ENCODE measurements at regions not wholly inside any gene's neighbourhood (a gene's known extent, or its start where the extent isn't known, plus 50 kb on each side); places are given as distances from the start of the nearest gene placed in this dataset.

- no peak for DNase-seq (ENCODE audit: low spot score in 2 of 2)
- TF ChIP-seq, protein P1, sequence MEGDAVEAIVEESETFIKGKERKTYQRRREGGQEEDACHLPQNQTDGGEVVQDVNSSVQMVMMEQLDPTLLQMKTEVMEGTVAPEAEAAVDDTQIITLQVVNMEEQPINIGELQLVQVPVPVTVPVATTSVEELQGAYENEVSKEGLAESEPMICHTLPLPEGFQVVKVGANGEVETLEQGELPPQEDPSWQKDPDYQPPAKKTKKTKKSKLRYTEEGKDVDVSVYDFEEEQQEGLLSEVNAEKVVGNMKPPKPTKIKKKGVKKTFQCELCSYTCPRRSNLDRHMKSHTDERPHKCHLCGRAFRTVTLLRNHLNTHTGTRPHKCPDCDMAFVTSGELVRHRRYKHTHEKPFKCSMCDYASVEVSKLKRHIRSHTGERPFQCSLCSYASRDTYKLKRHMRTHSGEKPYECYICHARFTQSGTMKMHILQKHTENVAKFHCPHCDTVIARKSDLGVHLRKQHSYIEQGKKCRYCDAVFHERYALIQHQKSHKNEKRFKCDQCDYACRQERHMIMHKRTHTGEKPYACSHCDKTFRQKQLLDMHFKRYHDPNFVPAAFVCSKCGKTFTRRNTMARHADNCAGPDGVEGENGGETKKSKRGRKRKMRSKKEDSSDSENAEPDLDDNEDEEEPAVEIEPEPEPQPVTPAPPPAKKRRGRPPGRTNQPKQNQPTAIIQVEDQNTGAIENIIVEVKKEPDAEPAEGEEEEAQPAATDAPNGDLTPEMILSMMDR (IDR thresholded peaks at IDR 0.05): no peak
- no peak for TF ChIP-seq POLR2A (IDR thresholded peaks at IDR 0.05)
- 77 to 78% methylated on average over 6 of the region's 6 CpGs for WGBS, 2 donors
- H3K4me3 ChIP-seq (ENCODE audit: low read depth, poor library complexity, severe bottlenecking): no peak overlapping the region
- intact Hi-C loops (cut with DNase I; ENCODE audit: low total_unique reads): no loop called here
Observed at GRCh38 chr2:76506538-76506937, 795.8 kb upstream of the GCFC2 start.

- 82 to 92% methylated on average over 1 of the region's 1 CpG for WGBS, 2 donors
- no peak for TF ChIP-seq POLR2A (IDR thresholded peaks at IDR 0.05)
- TF ChIP-seq, protein P1 (IDR thresholded peaks at IDR 0.05): no peak
- intact Hi-C loops (cut with DNase I; ENCODE audit: low total_unique reads): no loop called here
- DNase-seq (ENCODE audit: low spot score in 2 of 2): no peak
- H3K4me3 ChIP-seq (ENCODE audit: low read depth, poor library complexity, severe bottlenecking): no peak overlapping the region
Observed at GRCh38 chr2:76501641-76502040, 790.9 kb upstream of the GCFC2 start.

DNA sequence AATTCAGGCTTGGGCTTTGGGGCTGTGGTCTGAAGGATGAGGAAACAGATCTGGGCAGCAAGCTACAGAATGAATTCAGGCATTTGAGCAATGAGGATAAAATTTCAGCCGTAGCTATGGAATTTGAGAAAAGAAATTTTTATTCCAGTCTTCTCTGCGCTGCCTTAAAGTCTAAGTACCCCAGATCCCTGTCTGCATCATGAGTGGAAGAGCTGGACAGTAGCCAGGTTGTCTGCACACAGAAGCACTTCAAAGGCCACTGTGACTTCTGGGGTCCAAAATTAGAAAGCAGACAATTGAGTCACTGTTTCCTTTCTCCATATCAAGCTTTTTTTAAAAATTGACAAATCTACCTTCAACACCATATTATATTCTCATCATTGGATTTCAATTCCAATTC, 787.6 kb upstream of the GCFC2 start:
- intact Hi-C loops (cut with DNase I; ENCODE audit: low total_unique reads): no loop called here
- 57 to 71% methylated on average over 2 of the region's 2 CpGs for WGBS, 2 donors
- no peak overlapping the region for H3K4me3 ChIP-seq (ENCODE audit: low read depth, poor library complexity, severe bottlenecking)
- TF ChIP-seq, protein P1 (IDR thresholded peaks at IDR 0.05): no peak
- TF ChIP-seq POLR2A (IDR thresholded peaks at IDR 0.05): no peak
- DNase-seq (ENCODE audit: low spot score in 2 of 2): no peak

- TF ChIP-seq POLR2A (IDR thresholded peaks at IDR 0.05): no peak
- TF ChIP-seq, protein P1 (IDR thresholded peaks at IDR 0.05): no peak
- H3K4me3 ChIP-seq (ENCODE audit: low read depth, poor library complexity, severe bottlenecking): no peak overlapping the region
- WGBS, 2 donors: 55 to 59% methylated on average over 1 of the region's 1 CpG
- intact Hi-C loops (cut with DNase I; ENCODE audit: low total_unique reads): no loop called here
- no peak for DNase-seq (ENCODE audit: low spot score in 2 of 2)
Observed at GRCh38 chr2:76491503-76491902, 780.8 kb upstream of the GCFC2 start.

GRCh38 chr2:76478266-76479035, 767.7 kb upstream of the GCFC2 start:
- H3K4me3 ChIP-seq (ENCODE audit: low read depth, poor library complexity, severe bottlenecking): no peak overlapping the region
- DNase-seq (ENCODE audit: low spot score in 2 of 2): no peak
- WGBS, 2 donors: 68 to 69% methylated on average over 5 of the region's 5 CpGs
- intact Hi-C loops (cut with DNase I; ENCODE audit: low total_unique reads): no loop called here
- TF ChIP-seq, protein P1 (IDR thresholded peaks at IDR 0.05): no peak

- intact Hi-C loops (cut with DNase I; ENCODE audit: low total_unique reads): no loop called here
- WGBS, 2 donors: 58 to 61% methylated on average over 4 of the region's 4 CpGs
- no peak for DNase-seq (ENCODE audit: low spot score in 2 of 2)
- no peak for TF ChIP-seq POLR2A (IDR thresholded peaks at IDR 0.05)
- TF ChIP-seq, protein P1 (IDR thresholded peaks at IDR 0.05): no peak
- H3K4me3 ChIP-seq (ENCODE audit: low read depth, poor library complexity, severe bottlenecking): no peak overlapping the region
Observed at GRCh38 chr2:76472946-76473345, 762.2 kb upstream of the GCFC2 start.
